ENCODE measurements at regions not wholly inside any gene's neighbourhood (a gene's known extent, or its start where the extent isn't known, plus 50 kb on each side); places are given as distances from the start of the nearest gene placed in this dataset.

- H3K4me3 ChIP-seq, result no peak overlapping the region
- H3K4me1 ChIP-seq, result no peaks in the 10 kb centered on the region
- H3K27me3 ChIP-seq, result no peaks in the 10 kb centered on the region
- ATAC-seq (no peak), DNase-seq (no peak)
- H3K9me3 ChIP-seq, result no peaks in the 10 kb centered on the region
- WGBS, 4 donors, result 70 to 80% (median 77%) methylated on average over 2 of the region's 2 CpGs
- intact Hi-C loops (cut with DNase I), result loop anchor here in 1 of 10 donors (10.0 kb wide), 1 partner anchor 745 kb away; no protein-coding TSS in a partner anchor
- H3K36me3 ChIP-seq, result no peaks in the 10 kb centered on the region
- no peak overlapping the region for H3K27ac ChIP-seq
- TF ChIP-seq CTCF (IDR thresholded peaks at IDR 0.05) (no peak), POLR2A (IDR thresholded peaks at IDR 0.05) (no peak)
Measured at GRCh38 chr3:35070088-35070487, 569.2 kb upstream of the ARPP21 start.

GRCh38 chr3:35071772-35072171 is 567.6 kb upstream of the ARPP21 start:
- WGBS, 4 donors, result 93 to 100% (median 93%) methylated on average over 1 of the region's 1 CpG
- ATAC-seq, result no peak
- no peaks in the 10 kb centered on the region for H3K9me3 ChIP-seq
- H3K4me3 ChIP-seq, result no peak overlapping the region
- H3K27me3 ChIP-seq, result no peaks in the 10 kb centered on the region
- no peaks in the 10 kb centered on the region for H3K36me3 ChIP-seq
- TF ChIP-seq POLR2A (IDR thresholded peaks at IDR 0.05) (no peak), CTCF (IDR thresholded peaks at IDR 0.05) (no peak)
- intact Hi-C loops (cut with DNase I), result loop anchor here in 1 of 10 donors (10.0 kb wide), 1 partner anchor 747 kb away; no protein-coding TSS in a partner anchor
- no peak for DNase-seq
- H3K27ac ChIP-seq, result no peak overlapping the region
- no peaks in the 10 kb centered on the region for H3K4me1 ChIP-seq

GRCh38 chr3:35078780-35079179 is 560.5 kb upstream of the ARPP21 start:
- WGBS, 4 donors, result 92 to 97% (median 95%) methylated on average over 2 of the region's 2 CpGs
- no peak for ATAC-seq
- Histone ChIP-seq H3K27ac (no peak overlapping the region), H3K36me3 (no peaks in the 10 kb centered on the region), H3K9me3 (no peaks in the 10 kb centered on the region), H3K4me1 (no peaks in the 10 kb centered on the region), H3K27me3 (no peaks in the 10 kb centered on the region), H3K4me3 (no peak overlapping the region)
- intact Hi-C loops (cut with DNase I), result loop anchor here in 1 of 10 donors (10.0 kb wide), 1 partner anchor 754 kb away; no protein-coding TSS in a partner anchor
- TF ChIP-seq POLR2A (IDR thresholded peaks at IDR 0.05) (no peak), CTCF (IDR thresholded peaks at IDR 0.05) (no peak)
- DNase-seq, result no peak

- ATAC-seq (no peak), DNase-seq (no peak)
- Histone ChIP-seq H3K27ac (no peak overlapping the region), H3K36me3 (no peaks in the 10 kb centered on the region), H3K4me3 (no peak overlapping the region), H3K27me3 (no peaks in the 10 kb centered on the region), H3K4me1 (no peaks in the 10 kb centered on the region), H3K9me3 (no peaks in the 10 kb centered on the region)
- WGBS, 4 donors, result 61 to 89% (median 75%) methylated on average over 1 of the region's 1 CpG
- intact Hi-C loops (cut with DNase I), result loop anchor here in 1 of 10 donors (10.0 kb wide), 1 partner anchor 755 kb away; no protein-coding TSS in a partner anchor
- no peak for TF ChIP-seq CTCF (IDR thresholded peaks at IDR 0.05)
- no peak for TF ChIP-seq POLR2A (IDR thresholded peaks at IDR 0.05)
Measured at GRCh38 chr3:35079403-35079802, 559.9 kb upstream of the ARPP21 start.
